ENCODE measurements at regions not wholly inside any gene's neighbourhood (a gene's known extent, or its start where the extent isn't known, plus 50 kb on each side); places are given as distances from the start of the nearest gene placed in this dataset.

GRCh38 chr12:127106041-127106440 is 1160.9 kb upstream of the TMEM132C start:
- FAIRE-seq (no peak), DNase-seq (no peak)
- no peaks in the 10 kb centered on the region for H3K27me3 ChIP-seq (ENCODE audit: control insufficient read depth, insufficient read depth, low read length)
- no peak for TF ChIP-seq CTCF (IDR thresholded peaks at IDR 0.05; ENCODE audit: borderline replicate concordance, extremely low read depth, insufficient read depth)
- no peak overlapping the region for H3K4me3 ChIP-seq (ENCODE audit: low read length in 3 of 3)
- no peak overlapping the region for H3K27ac ChIP-seq (ENCODE audit: low read depth in 2 of 2, low read length in 2 of 2)
- intact Hi-C loops (cut with DNase I) = no loop called here
- no peaks in the 10 kb centered on the region for H3K36me3 ChIP-seq (ENCODE audit: control insufficient read depth in 2 of 3, insufficient read depth in 3 of 3, low read length in 3 of 3)
- no peaks in the 10 kb centered on the region for H3K4me1 ChIP-seq (ENCODE audit: control insufficient read depth in 2 of 3, insufficient read depth in 2 of 3, low read depth in 1 of 3, low read length in 3 of 3)
- H3K9me3 ChIP-seq (ENCODE audit: control insufficient read depth in 2 of 3, insufficient read depth in 1 of 3, low read length in 3 of 3) = no peaks in the 10 kb centered on the region
- no peak overlapping the region for H3K9ac ChIP-seq (ENCODE audit: low read length in 3 of 3)

- H3K4me3 ChIP-seq (ENCODE audit: low read length in 3 of 3) = no peak overlapping the region
- no peaks in the 10 kb centered on the region for H3K36me3 ChIP-seq (ENCODE audit: control insufficient read depth in 2 of 3, insufficient read depth in 3 of 3, low read length in 3 of 3)
- no peak for DNase-seq
- FAIRE-seq = no peak
- H3K27me3 ChIP-seq (ENCODE audit: control insufficient read depth, insufficient read depth, low read length) = no peaks in the 10 kb centered on the region
- H3K9ac ChIP-seq (ENCODE audit: low read length in 3 of 3) = no peak overlapping the region
- H3K9me3 ChIP-seq (ENCODE audit: control insufficient read depth in 2 of 3, insufficient read depth in 1 of 3, low read length in 3 of 3) = no peaks in the 10 kb centered on the region
- no peak for TF ChIP-seq CTCF (IDR thresholded peaks at IDR 0.05; ENCODE audit: borderline replicate concordance, extremely low read depth, insufficient read depth)
- H3K27ac ChIP-seq (ENCODE audit: low read depth in 2 of 2, low read length in 2 of 2) = no peak overlapping the region
- no peaks in the 10 kb centered on the region for H3K4me1 ChIP-seq (ENCODE audit: control insufficient read depth in 2 of 3, insufficient read depth in 2 of 3, low read depth in 1 of 3, low read length in 3 of 3)
- intact Hi-C loops (cut with DNase I) = no loop called here
These were observed 1160.3 kb upstream of the TMEM132C start for GRCh38 chr12:127106697-127107096.

GRCh38 chr12:127107744-127108143 is 1159.2 kb upstream of the TMEM132C start:
- no peak for TF ChIP-seq CTCF (IDR thresholded peaks at IDR 0.05; ENCODE audit: borderline replicate concordance, extremely low read depth, insufficient read depth)
- H3K27ac ChIP-seq (ENCODE audit: low read depth in 2 of 2, low read length in 2 of 2) = no peak overlapping the region
- no peak overlapping the region for H3K4me3 ChIP-seq (ENCODE audit: low read length in 3 of 3)
- no peaks in the 10 kb centered on the region for H3K9me3 ChIP-seq (ENCODE audit: control insufficient read depth in 2 of 3, insufficient read depth in 1 of 3, low read length in 3 of 3)
- H3K4me1 ChIP-seq (ENCODE audit: control insufficient read depth in 2 of 3, insufficient read depth in 2 of 3, low read depth in 1 of 3, low read length in 3 of 3) = no peaks in the 10 kb centered on the region
- FAIRE-seq (no peak), DNase-seq (no peak)
- H3K9ac ChIP-seq (ENCODE audit: low read length in 3 of 3) = no peak overlapping the region
- no peaks in the 10 kb centered on the region for H3K27me3 ChIP-seq (ENCODE audit: control insufficient read depth, insufficient read depth, low read length)
- no peaks in the 10 kb centered on the region for H3K36me3 ChIP-seq (ENCODE audit: control insufficient read depth in 2 of 3, insufficient read depth in 3 of 3, low read length in 3 of 3)
- intact Hi-C loops (cut with DNase I) = no loop called here
